HG03558 (cell line): ENCODE measurements at regions not wholly inside any gene's neighbourhood (a gene's known extent, or its start where the extent isn't known, plus 50 kb on each side); places are given as distances from the start of the nearest gene placed in this dataset.

Experiments used
- ATAC-seq: cut with Tn5 transposase; IDR thresholded peaks from one replicate; pipeline ENCODE4 v1.9.1; 2021; ENCODE audit warnings: moderate number of reproducible peaks; ENCODE audit not compliant: unreplicated experiment; ENCODE audit errors: extremely low read depth

DNA sequence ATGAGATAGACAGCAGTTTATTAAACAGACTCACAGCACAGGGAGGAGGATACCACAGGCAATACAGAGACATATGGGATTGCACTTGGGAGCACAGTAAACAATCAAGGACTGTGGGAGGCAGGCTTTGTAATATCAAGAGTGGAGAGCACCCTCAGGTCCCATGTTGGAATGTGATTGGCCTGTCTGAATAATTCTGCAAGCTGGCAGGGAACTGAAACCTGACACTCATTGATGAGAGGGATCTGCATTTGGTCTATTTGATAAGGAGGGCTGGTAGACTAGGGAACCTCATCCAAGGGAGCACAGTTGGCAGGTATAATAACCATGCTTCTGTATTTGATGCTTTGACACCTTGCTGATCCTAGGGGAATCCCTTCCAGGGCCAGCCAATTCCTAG, 69.9 kb upstream of the PRMT6 start:
- no peak for ATAC-seq

DNA sequence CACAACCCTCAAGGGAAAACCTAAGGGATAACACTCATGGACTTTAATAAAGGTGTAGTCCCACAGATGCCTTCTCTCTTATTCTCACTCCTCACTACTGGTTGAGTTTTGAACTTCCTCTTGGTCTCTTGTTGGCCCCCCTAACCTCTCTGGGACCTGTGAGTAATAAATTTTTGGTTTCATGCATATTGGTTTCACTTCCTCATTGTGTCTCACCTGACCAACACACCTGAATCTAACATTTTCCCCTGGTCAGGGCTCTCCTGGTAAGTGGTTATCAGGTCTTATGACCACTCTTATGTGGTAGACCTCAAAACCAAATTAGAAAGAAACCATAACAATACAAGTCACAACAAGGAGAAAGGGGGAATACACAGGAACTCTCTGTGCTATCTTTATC, 60.5 kb upstream of the PRMT6 start:
- ATAC-seq = peak; percentile 87

DNA sequence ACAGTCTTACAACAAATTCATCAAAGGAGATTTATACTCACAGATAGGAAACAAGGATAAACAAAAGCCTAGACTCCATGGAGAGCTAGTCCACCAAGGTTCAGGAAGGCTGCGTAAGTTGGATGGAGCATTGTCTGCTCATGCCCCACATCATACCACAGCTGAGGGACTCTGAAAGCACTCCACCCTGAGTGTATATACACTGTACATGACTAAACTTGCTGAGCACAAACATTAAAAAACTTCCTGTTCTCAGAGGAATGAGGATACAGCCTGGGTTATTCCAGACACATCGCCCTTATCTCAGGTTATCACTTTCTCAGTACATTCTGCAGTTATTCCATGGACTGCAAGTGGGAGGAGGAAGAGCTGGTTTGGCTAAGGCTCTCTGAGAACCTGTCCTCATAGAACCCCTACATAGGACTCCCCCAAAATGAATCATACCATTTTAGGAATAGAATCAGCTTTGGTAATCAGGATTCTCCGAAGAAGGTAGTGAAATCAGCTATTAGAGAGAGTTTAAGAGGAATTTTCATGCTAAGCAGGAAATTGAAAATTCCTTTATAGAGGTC, 58.0 kb upstream of the PRMT6 start:
- ATAC-seq = no peak

DNA sequence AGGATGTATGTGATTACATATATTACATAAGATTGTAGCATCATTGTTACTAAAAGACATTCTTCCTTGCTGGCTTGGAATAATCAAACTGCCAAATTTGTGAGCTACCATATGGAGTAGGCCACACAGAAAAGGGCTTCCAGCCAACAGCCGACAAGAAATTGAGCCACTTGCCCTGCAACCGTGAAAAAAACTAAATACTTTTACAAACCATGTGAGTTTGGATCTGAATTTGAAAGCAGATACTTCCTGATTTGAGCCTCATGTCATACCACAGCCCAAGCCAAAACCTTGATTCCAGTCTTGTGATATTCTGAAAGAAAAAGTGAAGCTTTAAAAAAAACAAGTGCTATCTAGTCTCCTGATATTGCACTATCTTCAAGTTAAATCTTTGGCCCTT, 55.6 kb upstream of the PRMT6 start:
- ATAC-seq = no peak

DNA sequence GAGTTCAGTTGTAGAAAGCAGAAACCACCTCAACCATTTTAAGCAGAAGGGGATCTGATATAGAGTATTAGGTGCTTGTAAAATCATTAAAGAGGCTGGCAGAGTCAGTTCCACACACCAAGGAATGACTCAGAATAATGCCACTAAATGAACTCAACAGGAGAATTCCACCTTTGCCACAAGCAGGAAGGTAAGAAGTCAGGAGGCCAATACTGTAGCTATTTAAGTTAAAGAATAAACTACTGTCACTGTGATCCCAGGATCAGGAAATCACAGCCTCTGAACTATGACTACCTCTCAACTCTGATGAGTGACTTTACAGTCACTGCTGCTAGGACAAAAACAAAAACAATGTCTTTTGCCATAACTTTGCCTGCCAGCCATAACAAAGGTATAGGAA, 52.5 kb upstream of the PRMT6 start:
- no peak for ATAC-seq

DNA sequence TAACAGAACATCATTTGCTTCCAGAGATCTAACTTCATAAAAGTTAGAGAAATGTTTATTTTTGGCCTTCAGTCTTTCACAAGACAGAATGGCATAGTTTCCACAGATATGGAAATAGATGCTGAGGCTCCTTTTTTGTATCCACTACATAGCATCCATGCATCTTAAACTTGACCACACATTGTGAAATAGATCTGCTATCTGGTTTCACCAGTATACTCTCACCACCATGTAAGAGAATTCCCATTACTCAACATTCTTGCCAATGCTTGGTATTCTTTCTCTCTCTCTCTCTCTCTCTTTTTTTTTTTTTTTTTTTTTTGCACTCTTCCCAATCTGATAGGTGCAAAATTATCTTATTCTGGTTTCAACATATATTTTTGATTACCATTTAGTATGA, 52.1 kb upstream of the PRMT6 start:
- ATAC-seq = no peak
